GM21825 (cell line): ENCODE measurements at regions not wholly inside any gene's neighbourhood (a gene's known extent, or its start where the extent isn't known, plus 50 kb on each side); places are given as distances from the start of the nearest gene placed in this dataset.
"Not testable (repeated sequence)": the region's sequence is repeated elsewhere in the genome, so short reads cannot be mapped to it uniquely, and the experiment has no call there.

ENCODE experiments used
- ATAC-seq: cut with Tn5 transposase; IDR thresholded peaks from one replicate; pipeline ENCODE4 v1.9.1; 2021; ENCODE audit warnings: mild to moderate bottlenecking, moderate library complexity; ENCODE audit not compliant: unreplicated experiment

DNA sequence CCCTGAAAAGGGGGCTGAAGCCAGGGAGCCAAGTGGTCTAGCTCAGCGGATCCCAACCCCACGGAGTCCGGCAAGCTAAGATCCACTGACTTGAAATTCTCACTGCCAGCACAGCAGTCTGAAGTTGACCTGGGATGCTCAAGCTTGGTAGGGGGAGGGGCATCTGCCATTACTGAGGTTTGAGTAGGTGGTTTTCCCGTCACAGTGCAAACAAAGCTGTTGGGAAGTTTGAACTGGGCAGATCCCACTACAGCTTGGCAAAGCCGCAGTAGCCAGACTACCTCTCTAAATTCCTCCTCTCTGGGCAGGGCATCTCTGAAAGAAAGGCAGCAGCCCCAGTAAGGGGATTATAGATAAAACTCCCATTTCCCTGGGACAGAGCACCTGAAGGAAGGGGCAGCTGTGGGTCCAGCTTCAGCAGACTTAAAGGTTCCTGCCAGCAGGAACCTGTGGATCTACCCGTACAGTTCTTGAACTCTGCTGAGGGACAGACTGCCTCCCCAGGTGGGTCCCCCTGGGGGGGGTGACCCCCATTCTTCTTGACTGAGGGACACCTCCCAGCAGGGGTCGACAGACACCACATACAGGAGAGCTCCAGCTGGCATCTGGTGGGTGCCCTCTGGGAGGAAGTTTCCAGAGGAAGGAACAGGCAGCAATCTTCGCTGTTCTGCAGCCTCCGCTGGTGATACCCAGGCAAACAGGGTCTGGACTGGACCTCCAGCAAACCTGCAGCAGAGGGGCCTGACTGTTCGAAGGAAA, 156.4 kb upstream of the ETV3 start:
- ATAC-seq, result not testable (repeated sequence)

GRCh38 chr1:157292809-157293564, 154.8 kb upstream of the ETV3 start:
- ATAC-seq, result no peak

DNA sequence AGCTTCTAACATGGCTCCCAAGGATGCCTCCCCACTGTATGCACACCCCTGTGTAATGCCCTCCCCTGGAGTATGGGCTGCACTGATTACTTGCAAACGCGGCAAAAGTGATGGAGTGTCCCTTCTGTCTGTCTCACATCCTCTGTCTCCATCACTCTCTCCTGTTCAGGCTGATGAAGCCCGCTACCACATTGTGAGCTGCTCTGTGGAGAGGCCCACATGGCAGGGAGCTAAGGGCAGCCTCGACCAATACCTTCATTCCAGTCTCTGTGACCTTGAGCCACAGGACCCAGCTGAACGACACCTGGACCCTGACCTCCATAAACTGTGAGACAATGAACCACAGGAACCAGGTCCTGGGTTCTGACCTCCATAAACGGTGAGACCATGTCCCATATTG, 154.1 kb upstream of the ETV3 start:
- ATAC-seq, result no peak

GRCh38 chr1:157291083-157291482, 152.9 kb upstream of the ETV3 start:
- ATAC-seq, result no peak

- no peak for ATAC-seq
These were observed 151.4 kb upstream of the ETV3 start for GRCh38 chr1:157289424-157290105.

DNA sequence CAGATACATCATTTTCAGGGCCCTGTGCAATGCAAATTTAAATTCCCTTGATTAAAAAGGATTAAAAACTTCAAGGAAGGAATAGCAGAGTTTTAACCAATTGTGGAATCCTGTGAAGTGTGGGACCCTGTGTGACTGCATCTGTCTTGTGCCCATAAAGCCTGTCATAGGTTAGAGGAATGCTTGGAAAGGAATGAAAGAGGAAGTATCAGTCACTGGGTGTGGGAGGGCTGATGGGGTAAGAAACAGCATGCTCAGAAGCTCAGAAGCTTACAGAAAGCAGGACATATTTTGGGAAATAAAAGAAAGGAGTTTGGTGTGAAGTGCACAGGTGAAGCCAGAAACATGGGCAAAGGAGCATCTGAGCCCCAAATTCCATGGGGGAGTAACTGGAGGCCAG, 150.8 kb upstream of the ETV3 start:
- no peak for ATAC-seq

DNA sequence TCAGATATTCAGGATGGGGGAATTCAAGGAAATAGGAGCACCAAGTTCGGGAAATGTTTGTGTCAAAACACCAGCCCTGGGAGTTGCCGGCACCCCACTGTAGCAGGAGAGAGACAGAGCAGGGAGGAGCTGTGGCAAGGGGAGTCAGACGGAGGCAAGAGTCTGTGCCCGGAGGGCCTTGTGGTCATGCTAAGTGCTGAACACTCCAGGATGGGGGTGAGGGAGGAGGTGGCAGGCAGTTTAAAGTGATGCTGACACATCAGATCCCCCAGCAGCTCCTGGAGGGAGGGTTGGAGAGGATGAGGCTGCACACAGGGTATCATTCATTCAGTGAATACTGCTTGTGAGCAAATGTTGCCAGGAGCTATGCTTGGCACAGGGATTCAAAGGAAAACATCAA, 150.3 kb upstream of the ETV3 start:
- ATAC-seq, result no peak

DNA sequence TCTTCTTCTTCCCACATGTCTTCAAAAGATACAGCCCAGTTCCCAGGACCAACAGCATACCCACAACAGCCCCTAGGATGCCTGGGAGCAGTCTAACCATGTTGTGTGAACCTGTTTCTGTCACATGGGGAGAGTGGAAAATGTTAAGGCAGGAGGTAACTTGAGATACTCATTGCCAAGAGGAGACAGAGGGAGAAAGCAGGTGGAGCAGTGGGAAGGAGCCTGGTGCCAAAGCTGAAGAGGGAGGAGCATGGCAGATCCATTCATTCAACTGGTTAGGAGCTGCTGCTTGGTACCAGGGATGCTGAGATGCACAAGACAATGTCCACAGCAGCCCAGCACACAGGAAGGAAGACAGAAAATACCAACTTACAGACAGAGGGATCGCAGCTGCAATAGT, 149.8 kb upstream of the ETV3 start:
- ATAC-seq, result no peak

DNA sequence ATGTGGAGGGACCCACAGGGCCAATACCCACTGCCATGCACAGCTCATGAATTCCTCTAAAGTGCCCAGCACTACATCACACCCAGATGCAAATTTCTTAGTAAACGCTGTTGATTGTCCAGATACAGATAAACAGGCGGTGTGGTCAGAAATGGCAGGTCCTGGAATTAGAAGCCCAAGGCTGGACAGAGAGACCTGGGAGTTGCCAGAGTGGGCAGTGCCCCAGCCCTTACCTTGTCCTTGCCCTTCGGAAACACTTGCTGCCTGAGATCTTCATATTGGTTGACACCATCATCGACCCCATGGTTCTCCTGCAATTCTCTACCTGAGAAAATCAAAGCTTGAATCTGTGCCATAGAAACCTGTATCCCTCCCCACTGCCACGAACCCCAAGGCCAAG, 149.3 kb upstream of the ETV3 start:
- ATAC-seq, result no peak

DNA sequence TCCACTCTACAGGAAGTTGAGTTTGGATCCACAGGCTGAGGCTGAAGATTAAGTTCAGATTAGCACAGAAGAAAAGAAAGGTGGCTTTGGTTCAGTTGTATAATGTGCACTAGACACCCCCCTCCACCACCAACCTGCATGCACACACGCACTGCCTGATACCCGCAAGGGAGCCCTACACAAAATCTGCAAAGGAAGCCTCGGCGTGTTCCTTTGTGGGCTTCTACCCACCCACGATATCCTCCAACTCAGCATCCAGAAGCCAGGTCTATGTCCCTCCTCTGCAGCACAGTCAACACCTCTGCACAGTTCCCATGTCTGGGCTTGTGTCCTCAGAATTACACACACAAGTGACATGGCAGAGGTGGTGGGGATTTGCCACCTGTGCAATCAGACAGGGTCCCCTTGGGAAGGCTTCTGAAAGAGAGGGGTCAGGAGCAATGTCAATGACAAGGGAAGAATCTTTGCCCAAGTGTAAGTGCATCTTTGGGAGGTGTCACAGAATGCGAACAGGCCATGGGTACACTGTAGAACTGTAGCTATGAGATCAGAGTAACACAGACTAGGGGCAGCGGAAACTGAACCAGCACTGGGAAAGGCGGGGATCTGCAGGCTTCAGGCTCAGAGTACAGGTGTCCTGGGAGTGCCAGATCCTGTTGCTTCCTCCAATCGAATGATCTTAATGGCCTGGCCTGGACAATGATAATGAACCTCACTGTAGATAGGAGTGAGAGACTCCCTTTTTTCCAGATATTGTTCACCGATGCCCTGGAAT, 148.6 kb upstream of the ETV3 start:
- ATAC-seq, result no peak

DNA sequence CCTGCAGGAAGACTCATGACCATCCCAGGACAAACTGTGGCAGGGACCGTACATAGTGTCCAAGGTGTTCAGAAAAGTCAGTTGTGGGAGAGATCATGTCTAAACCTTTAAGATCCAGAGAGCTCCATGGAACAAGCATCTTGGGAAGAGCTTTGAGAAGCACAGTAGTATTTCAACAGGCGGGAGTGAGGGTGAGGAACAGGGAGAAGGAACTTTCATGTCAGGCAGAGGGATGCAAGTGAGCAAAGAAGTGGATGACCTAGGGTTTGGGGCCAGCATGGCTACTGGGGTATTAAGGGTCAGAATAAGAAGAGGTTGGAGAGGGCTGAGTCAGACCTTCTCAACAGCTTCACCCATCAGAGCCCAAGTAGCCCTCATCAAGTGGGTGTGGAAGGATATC, 147.9 kb upstream of the ETV3 start:
- ATAC-seq, result no peak

- no peak for ATAC-seq
These were observed 146.3 kb upstream of the ETV3 start for GRCh38 chr1:157284451-157284850.

DNA sequence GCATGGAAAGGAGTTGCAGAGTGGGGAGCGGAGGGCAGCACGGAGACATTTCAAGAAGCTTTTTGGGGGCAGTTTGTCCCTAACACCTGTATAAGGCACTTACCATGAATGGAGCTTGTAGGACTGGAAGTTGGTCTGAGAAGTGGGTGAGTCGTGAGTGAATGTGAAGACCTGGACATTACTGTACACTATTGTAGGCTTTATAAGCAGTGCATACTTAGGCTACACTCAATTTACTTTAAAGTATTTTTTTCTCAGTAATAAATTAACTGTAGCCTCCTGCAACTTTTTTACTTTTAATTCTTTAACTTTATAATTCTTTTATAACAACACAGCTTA, 141.6 kb upstream of the ETV3 start:
- ATAC-seq, result no peak

- ATAC-seq, result no peak
These were observed 141.1 kb upstream of the ETV3 start for GRCh38 chr1:157279138-157279801.

GRCh38 chr1:157278383-157279137, 140.4 kb upstream of the ETV3 start:
- no peak for ATAC-seq

DNA sequence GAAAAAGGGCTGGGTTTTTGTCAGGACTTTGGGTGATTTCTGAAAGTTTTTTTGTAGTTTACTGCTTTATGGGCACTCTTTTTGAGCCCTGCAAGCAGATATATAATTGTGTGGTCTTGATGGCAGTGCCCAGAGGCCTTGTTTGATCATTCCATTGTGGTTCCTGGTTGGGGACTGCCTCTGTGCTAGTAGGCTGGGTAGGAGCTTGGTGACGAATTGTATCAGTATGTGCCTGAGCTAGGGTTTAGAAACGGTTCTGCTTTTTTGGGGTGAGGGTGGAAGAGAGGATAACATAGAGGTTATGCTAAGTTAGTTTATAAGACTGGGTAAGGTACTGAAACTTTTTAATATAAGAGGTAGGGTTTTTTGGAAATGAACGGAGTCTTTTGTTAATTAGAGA, 139.7 kb upstream of the ETV3 start:
- no peak for ATAC-seq

DNA sequence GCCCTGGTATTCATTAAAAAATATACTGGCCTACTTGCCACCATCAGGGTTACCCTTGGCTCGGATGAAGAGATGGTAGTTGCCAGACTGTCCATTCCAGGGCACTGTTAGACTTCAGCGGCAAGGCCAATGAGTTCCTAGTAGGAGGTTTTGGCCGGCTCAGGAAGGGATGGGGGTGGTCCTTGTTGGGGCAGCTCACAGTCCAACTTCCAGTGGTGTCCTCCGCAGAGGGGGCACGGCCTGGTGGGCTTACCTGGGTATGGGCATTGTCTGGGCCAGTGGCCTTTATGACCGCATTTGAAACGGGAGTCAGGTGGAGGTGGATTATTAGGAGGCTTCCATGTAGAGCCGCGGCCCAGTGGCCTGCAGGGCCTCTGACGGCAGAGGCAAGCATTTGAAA, 139.1 kb upstream of the ETV3 start:
- ATAC-seq, result no peak

DNA sequence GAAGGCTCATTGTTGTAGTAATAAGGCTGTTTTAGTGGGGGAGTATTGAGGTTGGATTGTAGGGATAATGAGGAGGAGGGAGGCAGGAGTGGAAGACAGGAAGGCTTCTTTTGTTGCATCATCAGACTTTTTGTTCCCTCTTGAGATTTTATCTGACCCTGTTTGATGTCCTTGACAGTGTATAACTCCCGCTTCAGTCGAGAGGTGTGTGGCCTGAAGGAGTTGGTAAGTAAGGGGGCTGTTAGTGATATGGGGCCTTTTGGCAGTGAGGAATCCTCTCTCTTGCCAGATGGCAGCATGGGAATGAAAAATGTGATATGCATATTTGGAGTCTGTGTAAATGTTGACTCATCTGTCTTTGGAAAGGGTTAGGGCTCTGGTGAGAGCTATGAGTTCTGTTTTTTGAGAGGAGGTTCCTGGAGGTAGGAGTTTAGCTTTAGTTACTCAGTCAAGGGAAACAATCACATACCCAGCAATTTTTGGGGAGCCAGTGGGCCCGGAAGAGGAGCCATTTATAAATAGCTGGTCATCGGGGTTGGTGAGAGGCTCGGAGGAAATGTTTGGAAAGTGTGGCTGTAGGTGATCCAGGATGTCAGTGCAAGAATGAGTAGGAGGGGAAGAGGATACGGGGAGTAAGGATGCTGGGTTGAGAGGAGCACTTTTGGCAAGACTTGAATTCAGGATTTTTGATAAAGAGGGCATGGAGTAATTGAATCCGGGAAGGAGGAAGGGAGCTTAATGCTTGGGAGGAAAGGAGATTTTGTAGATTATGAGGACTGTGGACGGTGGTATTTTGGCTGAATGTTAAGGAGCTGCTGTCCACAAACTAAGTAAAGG, 136.7 kb upstream of the ETV3 start:
- no peak for ATAC-seq
